DOHH2 (cell line): ENCODE measurements at regions not wholly inside any gene's neighbourhood (a gene's known extent, or its start where the extent isn't known, plus 50 kb on each side); places are given as distances from the start of the nearest gene placed in this dataset.
A peak's percentile ranks its signal among the peaks of the same experiment; 100 is the strongest.

Source experiments
- EZH2phosphoT487 ChIP-seq: fragments of 200-600 bp; sonication (generic); IDR thresholded peaks from 2 replicates; pipeline ENCODE4 v1.6.1; 2017; ENCODE audit warnings: borderline replicate concordance, mild to moderate bottlenecking, antibody characterized with exemption, low read length, moderate library complexity, mixed read lengths
- TF ChIP-seq, protein P1 (sequence below): fragments of 200-600 bp; sonication (generic); IDR thresholded peaks from one replicate; pipeline ENCODE4 v1.5.1; 2014; ENCODE audit warnings: antibody characterized with exemption, mild to moderate bottlenecking, low read depth, low read length; ENCODE audit not compliant: poor library complexity, severe bottlenecking

DNA sequence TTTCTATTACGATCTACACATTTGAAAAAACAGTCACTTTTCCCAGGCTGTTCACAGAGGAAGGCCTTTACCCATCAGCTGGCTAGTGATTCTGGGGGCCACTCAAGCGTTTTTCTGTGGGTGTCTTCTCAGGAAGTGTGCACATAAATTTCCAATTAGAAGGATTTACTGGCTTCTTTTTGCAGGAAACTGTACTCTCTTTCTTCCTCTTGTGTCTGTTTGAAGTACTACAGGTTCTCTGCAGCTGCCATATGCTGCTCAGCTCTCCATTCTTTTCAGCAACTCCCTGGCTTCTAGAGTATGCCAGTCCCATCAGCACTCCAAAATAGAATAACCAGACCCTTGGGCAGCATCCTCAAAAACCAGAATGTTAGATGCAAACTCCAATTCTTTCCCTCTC lies 110.4 kb upstream of the NAV3 start:
- TF ChIP-seq EZH2phosphoT487 = no peak
- TF ChIP-seq, protein P1, sequence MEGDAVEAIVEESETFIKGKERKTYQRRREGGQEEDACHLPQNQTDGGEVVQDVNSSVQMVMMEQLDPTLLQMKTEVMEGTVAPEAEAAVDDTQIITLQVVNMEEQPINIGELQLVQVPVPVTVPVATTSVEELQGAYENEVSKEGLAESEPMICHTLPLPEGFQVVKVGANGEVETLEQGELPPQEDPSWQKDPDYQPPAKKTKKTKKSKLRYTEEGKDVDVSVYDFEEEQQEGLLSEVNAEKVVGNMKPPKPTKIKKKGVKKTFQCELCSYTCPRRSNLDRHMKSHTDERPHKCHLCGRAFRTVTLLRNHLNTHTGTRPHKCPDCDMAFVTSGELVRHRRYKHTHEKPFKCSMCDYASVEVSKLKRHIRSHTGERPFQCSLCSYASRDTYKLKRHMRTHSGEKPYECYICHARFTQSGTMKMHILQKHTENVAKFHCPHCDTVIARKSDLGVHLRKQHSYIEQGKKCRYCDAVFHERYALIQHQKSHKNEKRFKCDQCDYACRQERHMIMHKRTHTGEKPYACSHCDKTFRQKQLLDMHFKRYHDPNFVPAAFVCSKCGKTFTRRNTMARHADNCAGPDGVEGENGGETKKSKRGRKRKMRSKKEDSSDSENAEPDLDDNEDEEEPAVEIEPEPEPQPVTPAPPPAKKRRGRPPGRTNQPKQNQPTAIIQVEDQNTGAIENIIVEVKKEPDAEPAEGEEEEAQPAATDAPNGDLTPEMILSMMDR = peak; percentile 16
